ENCODE measurements at regions not wholly inside any gene's neighbourhood (a gene's known extent, or its start where the extent isn't known, plus 50 kb on each side); places are given as distances from the start of the nearest gene placed in this dataset.

- TF ChIP-seq NFRKB (IDR thresholded peaks at IDR 0.05) (no peak), FOXA1 (IDR thresholded peaks at IDR 0.05) (no peak), SP1 (IDR thresholded peaks at IDR 0.05) (no peak), FOXM1 (IDR thresholded peaks at IDR 0.05; ENCODE audit: borderline replicate concordance) (no peak), ARNT (IDR thresholded peaks at IDR 0.05) (no peak), BHLHE40 (IDR thresholded peaks at IDR 0.05; ENCODE audit: borderline replicate concordance) (no peak), L3MBTL2 (conservative IDR thresholded peaks at IDR 0.05) (no peak), FOXK2 (IDR thresholded peaks at IDR 0.05) (no peak), HDGF (IDR thresholded peaks at IDR 0.05; ENCODE audit: borderline replicate concordance) (no peak), ELF4 (IDR thresholded peaks at IDR 0.05) (no peak), TARDBP (IDR thresholded peaks at IDR 0.05) (no peak), ZNF384 (IDR thresholded peaks at IDR 0.05) (no peak)
Observed at GRCh38 chr15:25572191-25572590, 133.4 kb upstream of the UBE3A start.
